Thoracic aorta (tissue), 2 donors: ENCODE measurements at regions not wholly inside any gene's neighbourhood (a gene's known extent, or its start where the extent isn't known, plus 50 kb on each side); places are given as distances from the start of the nearest gene placed in this dataset.
A peak's percentile ranks its signal among the peaks of the same experiment; 100 is the strongest.

Source experiments
- ATAC-seq: fragments of 150-250 bp; one replicate; pipeline ENCODE4 v1.8.0; 2017; ENCODE audit warnings: low read depth; ENCODE audit not compliant: insufficient number of reproducible peaks, low FRiP score
- DNase-seq: peaks from one replicate; pipeline ENCODE4 v3.0.0-alpha.2; 2020; ENCODE audit warnings: low spot score
- H3K27ac ChIP-seq, 2 donors: fragments of 200-600 bp; sonication (generic); 1 replicate in 1 of 2; 2 replicates in 1 of 2; pipeline ENCODE4 v1.5.1; 2016; ENCODE audit warnings: mild to moderate bottlenecking in 2 of 2, moderate library complexity in 2 of 2
- H3K27me3 ChIP-seq: fragments of 200-600 bp; sonication (generic); replicated peaks from 2 replicates; pipeline ENCODE4 v1.6.0; 2016; ENCODE audit warnings: mild to moderate bottlenecking; ENCODE audit not compliant: insufficient read depth
- H3K36me3 ChIP-seq: fragments of 200-600 bp; sonication (generic); one replicate; pipeline ENCODE4 v1.5.1; 2016
- H3K4me1 ChIP-seq, 2 donors: fragments of 200-600 bp; sonication (generic); 1 replicate in 1 of 2; 2 replicates in 1 of 2; pipeline versions ENCODE4 v1.5.1 to v1.6.0; 2016; ENCODE audit warnings: low read depth in 2 of 2, mild to moderate bottlenecking in 1 of 2; ENCODE audit not compliant: control insufficient read depth in 1 of 2
- H3K4me3 ChIP-seq: fragments of 200-600 bp; sonication (generic); 2 replicates; pipeline ENCODE4 v1.5.1; 2016; ENCODE audit warnings: mild to moderate bottlenecking
- H3K9me3 ChIP-seq: fragments of 200-600 bp; sonication (generic); 2 replicates; pipeline ENCODE4 v1.5.1; 2016
- CTCF ChIP-seq: fragments of 200-600 bp; sonication (generic); IDR thresholded peaks from one replicate; pipeline ENCODE4 v1.5.1; 2019; ENCODE audit warnings: antibody characterized with exemption

GRCh38 chr5:159467666-159468065 is 137.4 kb upstream of the IL12B start:
- Histone ChIP-seq H3K36me3 (no peaks in the 10 kb centered on the region), H3K27ac (no peak overlapping the region), H3K4me1 (peaks cover under 1 to 14% of the 10 kb centered on the region in 2 donors), H3K4me3 (no peak overlapping the region), H3K27me3 (no peaks in the 10 kb centered on the region), H3K9me3 (no peaks in the 10 kb centered on the region)
- DNase-seq (no peak), ATAC-seq (no peak)
- TF ChIP-seq CTCF = no peak

GRCh38 chr5:159469496-159470372 is 139.4 kb upstream of the IL12B start:
- no peaks in the 10 kb centered on the region for H3K36me3 ChIP-seq
- H3K27me3 ChIP-seq = no peaks in the 10 kb centered on the region
- no peak for TF ChIP-seq CTCF
- H3K4me3 ChIP-seq = no peak overlapping the region
- peaks cover 0 to 12% of the 10 kb centered on the region in 2 donors for H3K4me1 ChIP-seq
- H3K9me3 ChIP-seq = no peaks in the 10 kb centered on the region
- peak overlapping the region in 1 of 2 donors; percentile 27 for H3K27ac ChIP-seq
- DNase-seq (no peak), ATAC-seq (no peak)

GRCh38 chr5:159471904-159472303 is 141.6 kb upstream of the IL12B start:
- ATAC-seq (no peak), DNase-seq (no peak)
- no peak overlapping the region for H3K27ac ChIP-seq
- peaks cover 10% of the 10 kb centered on the region for H3K9me3 ChIP-seq
- no peak for TF ChIP-seq CTCF
- peaks cover 0 to 12% of the 10 kb centered on the region in 2 donors for H3K4me1 ChIP-seq
- no peaks in the 10 kb centered on the region for H3K36me3 ChIP-seq
- H3K27me3 ChIP-seq = no peaks in the 10 kb centered on the region
- H3K4me3 ChIP-seq = no peak overlapping the region

GRCh38 chr5:159475026-159475425 is 144.7 kb upstream of the IL12B start:
- no peak overlapping the region for H3K27ac ChIP-seq
- no peak for ATAC-seq
- H3K4me1 ChIP-seq = peaks cover 0 to 4% of the 10 kb centered on the region in 2 donors
- no peaks in the 10 kb centered on the region for H3K27me3 ChIP-seq
- H3K4me3 ChIP-seq = no peak overlapping the region
- peaks cover 10% of the 10 kb centered on the region for H3K9me3 ChIP-seq
- H3K36me3 ChIP-seq = no peaks in the 10 kb centered on the region
- TF ChIP-seq CTCF = no peak
- no peak for DNase-seq

- DNase-seq = no peak
Observed at GRCh38 chr5:159478950-159479349, 148.7 kb upstream of the IL12B start.

More at GRCh38 chr5:159478950-159479349, 148.7 kb upstream of the IL12B start:
- no peaks in the 10 kb centered on the region for H3K4me1 ChIP-seq
- H3K27ac ChIP-seq = no peak overlapping the region
- no peaks in the 10 kb centered on the region for H3K27me3 ChIP-seq
- no peak overlapping the region for H3K4me3 ChIP-seq
- no peak for ATAC-seq
- H3K9me3 ChIP-seq = peaks cover 10% of the 10 kb centered on the region
- TF ChIP-seq CTCF = no peak
- no peaks in the 10 kb centered on the region for H3K36me3 ChIP-seq
